GM12878 (cell line): ENCODE measurements at regions not wholly inside any gene's neighbourhood (a gene's known extent, or its start where the extent isn't known, plus 50 kb on each side); places are given as distances from the start of the nearest gene placed in this dataset.

ENCODE experiments used
- ATAC-seq: fragments of 200-7000 bp; cut with Tn5 transposase; 3 replicates; pipeline ENCODE4 v1.9.1; 2020; ENCODE audit warnings: mild to moderate bottlenecking, moderate library complexity
- BruUV-seq: library from RNA; stranded (reverse); fragments of 400-500 nt; replicated peaks from 2 replicates; lab custom pipeline; 2021; lab: Mats Ljungman, UMichigan
- CTCF ChIA-PET: fragments of 300-600 bp; sonication (Branson Sonifier 250); formaldehyde crosslinking; extraction: SDS; loops from one replicate; lab custom pipeline; 2021; ENCODE audit warnings: inconsistent platforms; lab: Yijun Ruan, JAX
- POLR2A ChIA-PET: fragments of 350-600 bp; formaldehyde crosslinking; extraction: SDS; loops from one replicate; lab custom pipeline; 2021; ENCODE audit warnings: inconsistent platforms; lab: Charles Lee
- RAD21 ChIA-PET: fragments of 300-600 bp; sonication (Branson Sonifier 250); formaldehyde crosslinking; loops from one replicate; lab custom pipeline; 2023; ENCODE audit warnings: antibody characterized with exemption; ENCODE audit not compliant: unreplicated experiment; lab: Charles Lee
- SMC1A ChIA-PET: fragments of 300-600 bp; sonication (Branson Sonifier 250); formaldehyde crosslinking; loops from one replicate; lab custom pipeline; 2023; ENCODE audit not compliant: unreplicated experiment, uncharacterized antibody; lab: Charles Lee
- DNase-seq: peaks from one replicate; pipeline ENCODE4 v3.0.0-alpha.2; 2011; ENCODE audit warnings: low read depth, low spot score
- FAIRE-seq: peaks from 3 replicates; lab custom pipeline; 2011; peaks lifted over from hg19 to GRCh38; lab: Jason Lieb, UNC
- H2AFZ ChIP-seq: 2 replicates; pipeline ENCODE4 v1.6.0; 2011; ENCODE audit warnings: low read depth, low read length, control low read depth; ENCODE audit not compliant: control insufficient read depth
- H3K27ac ChIP-seq: 2 replicates; pipeline ENCODE4 v1.5.1; 2011; ENCODE audit warnings: control low read depth; ENCODE audit not compliant: control insufficient read depth, insufficient read depth
- H3K27me3 ChIP-seq, 2 experiments: replicated peaks in 1 of 2; 2 replicates each; pipeline versions ENCODE4 v1.6.0 to v1.6.1; 2011; ENCODE audit warnings: low read length in 1 of 2; ENCODE audit not compliant: control insufficient read depth in 2 of 2, insufficient read depth in 2 of 2
- H3K36me3 ChIP-seq, 2 experiments: 2 replicates each; pipeline ENCODE4 v1.5.1; 2011; ENCODE audit warnings: low read length in 1 of 2; ENCODE audit not compliant: control insufficient read depth in 2 of 2, insufficient read depth in 2 of 2
- H3K4me1 ChIP-seq: 2 replicates; pipeline ENCODE4 v1.6.1; 2011; ENCODE audit warnings: mild to moderate bottlenecking, low read length, moderate library complexity, mixed read lengths; ENCODE audit not compliant: control insufficient read depth, insufficient read depth
- H3K4me2 ChIP-seq: 2 replicates; pipeline ENCODE4 v1.6.0; 2011; ENCODE audit warnings: control low read depth; ENCODE audit not compliant: control insufficient read depth, insufficient read depth
- H3K4me3 ChIP-seq: fragments of 200-600 bp; sonication (generic); 2 replicates; pipeline ENCODE4 v1.5.1; 2016
- H3K79me2 ChIP-seq: 2 replicates; pipeline ENCODE4 v1.6.0; 2011; ENCODE audit warnings: low read length; ENCODE audit not compliant: control insufficient read depth, insufficient read depth
- H3K9ac ChIP-seq: 2 replicates; pipeline ENCODE4 v1.8.0; 2011; ENCODE audit warnings: low read length, control low read depth, mixed read lengths; ENCODE audit not compliant: control insufficient read depth, insufficient read depth
- H3K9me3 ChIP-seq: replicated peaks from 3 replicates; pipeline ENCODE4 v1.5.1; 2011; ENCODE audit warnings: mild to moderate bottlenecking, low read length; ENCODE audit not compliant: control insufficient read depth, insufficient read depth
- H4K20me1 ChIP-seq: 2 replicates; pipeline ENCODE4 v1.6.0; 2011; ENCODE audit not compliant: control insufficient read depth, insufficient read depth
- BHLHE40 ChIP-seq, 2 experiments: fragments of 450-650 bp in 1 of 2; IDR thresholded peaks; 2 replicates each; pipeline ENCODE4 v1.6.1; 2011 to 2017; ENCODE audit warnings: low read depth in 2 of 2, borderline replicate concordance in 1 of 2, improper control_type of control experiment in 1 of 2, low read length in 1 of 2, mild to moderate bottlenecking in 1 of 2
- BRCA1 ChIP-seq: IDR thresholded peaks from 2 replicates; pipeline ENCODE4 v1.6.1; 2011; ENCODE audit warnings: low read depth, low read length, improper control_type of control experiment
- CBFB ChIP-seq: IDR thresholded peaks from 2 replicates; pipeline ENCODE4 v1.6.1; 2016; ENCODE audit warnings: antibody characterized with exemption, low read depth
- EP300 ChIP-seq, 2 experiments: fragments of 150-350 bp in 1 of 2; IDR thresholded peaks; 2 replicates each; pipeline ENCODE4 v1.6.1; 2011 to 2012; ENCODE audit warnings: low read depth in 2 of 2, low read length in 2 of 2, borderline replicate concordance in 1 of 2, improper control_type of control experiment in 1 of 2, inconsistent platforms in 1 of 2; ENCODE audit not compliant: control insufficient read depth in 1 of 2
- EZH2 ChIP-seq: IDR thresholded peaks from 2 replicates; pipeline ENCODE4 v1.6.1; 2012; ENCODE audit warnings: low read depth, mild to moderate bottlenecking, control low read depth, inconsistent platforms, low read length, borderline replicate concordance; ENCODE audit not compliant: control insufficient read depth
- GATAD2B ChIP-seq: fragments of 450-650 bp; conservative IDR thresholded peaks from 2 replicates; pipeline ENCODE4 v1.6.1; 2017; ENCODE audit warnings: low read depth, mild to moderate bottlenecking, moderate library complexity
- JUNB ChIP-seq: IDR thresholded peaks from 2 replicates; pipeline ENCODE4 v1.6.1; 2016; ENCODE audit warnings: antibody characterized with exemption, mild to moderate bottlenecking
- KAT2A ChIP-seq: conservative IDR thresholded peaks from 2 replicates; pipeline ENCODE4 v1.6.1; 2011; ENCODE audit warnings: low read depth, low read length; ENCODE audit not compliant: control insufficient read depth
- KLF5 ChIP-seq: fragments of 450-650 bp; IDR thresholded peaks from 2 replicates; pipeline ENCODE4 v1.6.1; 2014; ENCODE audit warnings: mild to moderate bottlenecking; ENCODE audit not compliant: partially characterized antibody
- MTA3 ChIP-seq: IDR thresholded peaks from 2 replicates; pipeline ENCODE4 v1.6.1; 2012; ENCODE audit warnings: low read length, inconsistent platforms, borderline replicate concordance
- NFIC ChIP-seq: IDR thresholded peaks from 2 replicates; pipeline ENCODE4 v1.6.1; 2012; ENCODE audit warnings: low read depth, mild to moderate bottlenecking, inconsistent platforms, low read length, moderate library complexity
- NFYA ChIP-seq: IDR thresholded peaks from 2 replicates; pipeline ENCODE4 v1.6.1; 2011; ENCODE audit warnings: low read depth, mild to moderate bottlenecking, low read length, improper control_type of control experiment, borderline replicate concordance
- RFX5 ChIP-seq: IDR thresholded peaks from 2 replicates; pipeline ENCODE4 v1.6.1; 2011; ENCODE audit warnings: low read depth, low read length, improper control_type of control experiment
- SIN3A ChIP-seq: IDR thresholded peaks from 2 replicates; pipeline ENCODE4 v1.6.1; 2012; ENCODE audit warnings: low read depth, low read length, improper control_type of control experiment
- SMAD1 ChIP-seq: fragments of 450-650 bp; IDR thresholded peaks from 2 replicates; pipeline ENCODE4 v1.6.1; 2018; ENCODE audit warnings: mild to moderate bottlenecking, low read depth; ENCODE audit not compliant: partially characterized antibody
- SPI1 ChIP-seq: IDR thresholded peaks from 2 replicates; pipeline ENCODE4 v1.6.1; 2011; ENCODE audit warnings: low read depth, mild to moderate bottlenecking, low read length, moderate library complexity, borderline replicate concordance; ENCODE audit not compliant: insufficient read depth
- STAT3 ChIP-seq: IDR thresholded peaks from 2 replicates; pipeline ENCODE4 v1.6.1; 2011; ENCODE audit warnings: low read depth, low read length, improper control_type of control experiment
- ZNF207 ChIP-seq: fragments of 450-650 bp; IDR thresholded peaks from 2 replicates; pipeline ENCODE4 v1.6.1; 2014; ENCODE audit warnings: antibody characterized with exemption, mild to moderate bottlenecking, borderline replicate concordance
- WGBS: methylation state at CpG from one replicate; pipeline ENCODE4 v1.1.6; 2016; ENCODE audit warnings: low lambda C conversion rate; ENCODE audit not compliant: insufficient replicate concordance, insufficient coverage; ENCODE audit errors: missing lambda C conversion rate; 5-methylcytosine and 5-hydroxymethylcytosine counted together
- in situ Hi-C: fragments of 300-500 bp; cut with MboI; formaldehyde crosslinking; loops from 9 replicates; pipeline ENCODE4 v1.14.3; 2018; ENCODE audit warnings: mixed read lengths
- intact Hi-C: fragments of 100-400 bp; cut with micrococcal nuclease; formaldehyde crosslinking; loops from one replicate; pipeline ENCODE4 v1.14.2; 2022; ENCODE audit not compliant: unreplicated experiment
- TF ChIP-seq, protein P1 (sequence below): fragments of 450-650 bp; IDR thresholded peaks from 2 replicates; pipeline ENCODE4 v1.6.1; 2017; ENCODE audit warnings: low read depth, mild to moderate bottlenecking, moderate library complexity
- TF ChIP-seq, protein P2 (sequence below): fragments of 450-650 bp; IDR thresholded peaks from 2 replicates; pipeline ENCODE4 v1.6.1; 2016; ENCODE audit warnings: mild to moderate bottlenecking

DNA sequence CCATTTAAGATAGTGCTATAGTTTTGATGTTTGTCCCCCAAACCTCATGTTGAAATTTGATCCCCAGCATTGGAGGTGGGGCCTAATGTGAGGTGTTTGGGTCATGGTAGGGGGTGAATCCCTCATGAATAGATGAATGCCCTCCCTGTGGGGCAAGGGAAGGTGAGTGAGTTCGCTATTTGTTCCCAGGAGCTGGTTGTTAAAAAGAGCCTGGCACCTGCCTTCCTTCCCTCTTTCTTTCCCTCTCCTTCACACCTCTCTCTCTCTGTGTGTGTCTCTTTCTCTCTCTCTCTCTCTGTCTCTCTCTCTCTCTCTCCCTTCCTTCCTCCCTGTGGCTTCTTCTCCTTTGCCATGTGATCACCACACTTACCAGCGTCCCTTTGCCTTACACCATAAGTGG, 160.7 kb downstream of the AASDH start (continued):
- TF ChIP-seq GATAD2B = no peak

DNA sequence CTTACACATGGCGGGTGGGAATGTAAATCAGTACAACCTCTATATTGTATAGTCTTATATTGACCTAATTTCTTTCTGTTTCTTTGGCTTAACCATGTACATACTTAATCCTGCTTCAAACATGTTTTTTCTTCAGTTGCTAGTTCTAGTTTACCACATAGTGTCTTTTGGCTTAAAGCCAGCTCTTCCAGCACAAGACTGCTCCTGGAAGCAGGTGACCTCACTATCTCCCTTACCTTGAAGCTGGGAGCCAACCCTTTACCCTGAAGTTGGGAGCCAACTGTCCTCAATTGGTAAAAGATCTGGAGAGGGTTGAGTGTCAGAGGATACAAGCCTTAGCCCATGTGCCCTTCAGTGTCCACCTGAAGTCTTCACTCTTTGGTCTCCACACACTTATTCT, 162.7 kb downstream of the AASDH start:
- Histone ChIP-seq H3K79me2 (no peaks in the 10 kb centered on the region), H3K27ac (no peak overlapping the region), H3K9me3 (no peaks in the 10 kb centered on the region)
- no peak for FAIRE-seq
- ChIA-PET POLR2A (no interaction called here), SMC1A (no interaction called here)
- TF ChIP-seq, protein P1, sequence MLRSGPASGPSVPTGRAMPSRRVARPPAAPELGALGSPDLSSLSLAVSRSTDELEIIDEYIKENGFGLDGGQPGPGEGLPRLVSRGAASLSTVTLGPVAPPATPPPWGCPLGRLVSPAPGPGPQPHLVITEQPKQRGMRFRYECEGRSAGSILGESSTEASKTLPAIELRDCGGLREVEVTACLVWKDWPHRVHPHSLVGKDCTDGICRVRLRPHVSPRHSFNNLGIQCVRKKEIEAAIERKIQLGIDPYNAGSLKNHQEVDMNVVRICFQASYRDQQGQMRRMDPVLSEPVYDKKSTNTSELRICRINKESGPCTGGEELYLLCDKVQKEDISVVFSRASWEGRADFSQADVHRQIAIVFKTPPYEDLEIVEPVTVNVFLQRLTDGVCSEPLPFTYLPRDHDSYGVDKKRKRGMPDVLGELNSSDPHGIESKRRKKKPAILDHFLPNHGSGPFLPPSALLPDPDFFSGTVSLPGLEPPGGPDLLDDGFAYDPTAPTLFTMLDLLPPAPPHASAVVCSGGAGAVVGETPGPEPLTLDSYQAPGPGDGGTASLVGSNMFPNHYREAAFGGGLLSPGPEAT = no peak
- TF ChIP-seq RFX5 (no peak), SMAD1 (no peak), SIN3A (no peak), CBFB (no peak), EP300 (IDR thresholded peaks at IDR 0.05; ENCODE audit: borderline replicate concordance in 1 of 2, control insufficient read depth in 1 of 2, low read depth in 2 of 2, low read length in 2 of 2) (no peak), KLF5 (no peak), SPI1 (no peak), NFIC (no peak), STAT3 (no peak), EZH2 (no peak), JUNB (no peak), NFYA (no peak), KAT2A (no peak), MTA3 (no peak), ZNF207 (no peak), BRCA1 (no peak), BHLHE40 (IDR thresholded peaks at IDR 0.05; ENCODE audit: borderline replicate concordance in 1 of 2, low read depth in 2 of 2, low read length in 1 of 2) (no peak)
- TF ChIP-seq, protein P2, sequence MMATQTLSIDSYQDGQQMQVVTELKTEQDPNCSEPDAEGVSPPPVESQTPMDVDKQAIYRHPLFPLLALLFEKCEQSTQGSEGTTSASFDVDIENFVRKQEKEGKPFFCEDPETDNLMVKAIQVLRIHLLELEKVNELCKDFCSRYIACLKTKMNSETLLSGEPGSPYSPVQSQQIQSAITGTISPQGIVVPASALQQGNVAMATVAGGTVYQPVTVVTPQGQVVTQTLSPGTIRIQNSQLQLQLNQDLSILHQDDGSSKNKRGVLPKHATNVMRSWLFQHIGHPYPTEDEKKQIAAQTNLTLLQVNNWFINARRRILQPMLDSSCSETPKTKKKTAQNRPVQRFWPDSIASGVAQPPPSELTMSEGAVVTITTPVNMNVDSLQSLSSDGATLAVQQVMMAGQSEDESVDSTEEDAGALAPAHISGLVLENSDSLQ = no peak
- TF ChIP-seq, all 136 proteins: peak for 0
- in situ Hi-C loops = no loop called here
- 94% methylated on average over 1 of the region's 1 CpG for WGBS
- Histone ChIP-seq H3K27me3 (no peaks in the 10 kb centered on the region), H3K9ac (no peak overlapping the region), H3K4me3 (no peak overlapping the region), H2AFZ (no peak overlapping the region), H3K4me1 (no peaks in the 10 kb centered on the region), H3K36me3 (no peaks in the 10 kb centered on the region), H4K20me1 (no peaks in the 10 kb centered on the region), H3K4me2 (no peak overlapping the region)
- CTCF ChIA-PET = no interaction called here
- no TSS peak for BruUV-seq
- ATAC-seq = no peak
- RAD21 ChIA-PET = no interaction called here
- DNase-seq = no peak
- intact Hi-C loops = no loop called here
